SK-N-MC (cell line): ENCODE measurements at regions not wholly inside any gene's neighbourhood (a gene's known extent, or its start where the extent isn't known, plus 50 kb on each side); places are given as distances from the start of the nearest gene placed in this dataset.

Experiments
- EZH2 ChIP-seq: fragments of 200-600 bp; sonication (generic); IDR thresholded peaks from one replicate; pipeline ENCODE4 v1.6.1; 2017; ENCODE audit warnings: antibody characterized with exemption
- FOXP2 ChIP-seq: optimal IDR thresholded peaks from 2 replicates; pipeline ENCODE3; 2011; ENCODE audit warnings: mild to moderate bottlenecking, moderate library complexity; ENCODE audit not compliant: insufficient read depth; ENCODE audit errors: extremely low read length, control extremely low read depth
- POLR2AphosphoS5 ChIP-seq: IDR thresholded peaks from 2 replicates; pipeline ENCODE4 v1.6.1; 2012; ENCODE audit warnings: mild to moderate bottlenecking, low read depth, low read length, borderline replicate concordance

DNA sequence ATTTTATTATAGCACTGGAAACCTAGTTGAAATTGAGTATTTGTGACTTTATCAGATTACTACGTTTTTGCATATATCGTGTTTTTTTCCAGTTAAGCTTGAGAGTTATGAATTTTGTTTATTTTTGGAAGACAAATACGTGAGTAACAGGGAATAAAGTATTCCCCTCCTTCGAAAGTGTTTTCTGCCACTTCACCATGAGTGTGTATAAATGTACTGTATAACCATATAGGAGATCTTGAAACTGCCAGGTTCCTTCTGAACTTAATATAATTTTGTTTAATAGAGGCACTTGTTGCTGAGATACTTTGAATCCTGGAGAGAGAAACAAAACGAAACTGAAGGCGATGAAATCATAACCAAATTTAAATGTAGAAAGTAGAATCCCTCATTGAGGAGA is 1004.4 kb upstream of the ZEB2 start:
- no peak for TF ChIP-seq POLR2AphosphoS5
- no peak for TF ChIP-seq EZH2
- TF ChIP-seq FOXP2: no peak
